Activated CD4-positive, alpha-beta memory T cell treated with anti-CD3 and anti-CD28 coated beads for 36 hours (primary cell): ENCODE measurements at regions not wholly inside any gene's neighbourhood (a gene's known extent, or its start where the extent isn't known, plus 50 kb on each side); places are given as distances from the start of the nearest gene placed in this dataset.
"Not testable (repeated sequence)": the region's sequence is repeated elsewhere in the genome, so short reads cannot be mapped to it uniquely, and the experiment has no call there.

Experiments
- CTCF ChIA-PET: fragments of 350-600 bp; sonication (Branson Sonifier 250); formaldehyde crosslinking; loops from one replicate; lab custom pipeline; 2021; ENCODE audit warnings: antibody characterized with exemption, inconsistent platforms; lab: Charles Lee
- POLR2A ChIA-PET: fragments of 350-600 bp; sonication (Branson Sonifier 250); formaldehyde crosslinking; loops from one replicate; lab custom pipeline; 2021; ENCODE audit warnings: antibody characterized with exemption; lab: Charles Lee
- DNase-seq: peaks from one replicate; pipeline ENCODE4 v3.0.0-alpha.2; 2020
- H3K27ac Mint-ChIP-seq: one replicate; pipeline ENCODE4 v1.8.0; 2021; ENCODE audit warnings: mixed read lengths
- H3K27me3 Mint-ChIP-seq: one replicate; pipeline ENCODE4 v1.8.0; 2021; ENCODE audit warnings: mixed read lengths
- H3K36me3 Mint-ChIP-seq: one replicate; pipeline ENCODE4 v1.8.0; 2021; ENCODE audit warnings: mixed read lengths
- H3K4me1 Mint-ChIP-seq: one replicate; pipeline ENCODE4 v1.8.0; 2021; ENCODE audit warnings: low read depth, mixed read lengths
- H3K4me3 Mint-ChIP-seq: one replicate; pipeline ENCODE4 v1.8.0; 2021; ENCODE audit warnings: mild to moderate bottlenecking, mixed read lengths
- H3K9me3 Mint-ChIP-seq: one replicate; pipeline ENCODE4 v1.8.0; 2021; ENCODE audit warnings: mixed read lengths
- intact Hi-C: fragments of 100-400 bp; cut with micrococcal nuclease; formaldehyde crosslinking; loops from one replicate; pipeline ENCODE4 v1.15.1; 2023

GRCh38 chr7:13104128-13104527 is 416.7 kb downstream of the ARL4A start:
- POLR2A ChIA-PET = interaction anchor here (0.7 kb wide), 1 partner anchor 14 kb away, joined by 3 read pairs; no protein-coding TSS in a partner anchor
- DNase-seq = no peak
- no peaks in the 10 kb centered on the region for H3K27me3 Mint-ChIP-seq
- H3K9me3 Mint-ChIP-seq = no peaks in the 10 kb centered on the region
- no peak overlapping the region for H3K4me3 Mint-ChIP-seq
- peaks cover 3% of the 10 kb centered on the region for H3K4me1 Mint-ChIP-seq
- H3K36me3 Mint-ChIP-seq = no peaks in the 10 kb centered on the region
- H3K27ac Mint-ChIP-seq = no peak overlapping the region
- CTCF ChIA-PET = interaction anchor here (0.7 kb wide), 1 partner anchor 161 kb away, joined by 3 read pairs; no protein-coding TSS in a partner anchor
- intact Hi-C loops = no loop called here

- Mint-ChIP-seq H3K9me3 (no peaks in the 10 kb centered on the region), H3K36me3 (no peaks in the 10 kb centered on the region), H3K4me1 (peaks cover 3% of the 10 kb centered on the region), H3K27me3 (no peaks in the 10 kb centered on the region), H3K4me3 (no peak overlapping the region), H3K27ac (no peak overlapping the region)
- ChIA-PET POLR2A (no interaction called here), CTCF (no interaction called here)
- DNase-seq = no peak
- intact Hi-C loops = no loop called here
Measured at GRCh38 chr7:13105209-13105608, 417.8 kb downstream of the ARL4A start.

- no peaks in the 10 kb centered on the region for H3K36me3 Mint-ChIP-seq
- intact Hi-C loops = no loop called here
- POLR2A ChIA-PET = no interaction called here
- no peak overlapping the region for H3K27ac Mint-ChIP-seq
- no peaks in the 10 kb centered on the region for H3K27me3 Mint-ChIP-seq
- peaks cover 3% of the 10 kb centered on the region for H3K4me1 Mint-ChIP-seq
- no peaks in the 10 kb centered on the region for H3K9me3 Mint-ChIP-seq
- CTCF ChIA-PET = no interaction called here
- no peak for DNase-seq
- no peak overlapping the region for H3K4me3 Mint-ChIP-seq
Measured at GRCh38 chr7:13106513-13106912, 419.1 kb downstream of the ARL4A start.

- POLR2A ChIA-PET = no interaction called here
- no peaks in the 10 kb centered on the region for H3K27me3 Mint-ChIP-seq
- H3K4me3 Mint-ChIP-seq = no peak overlapping the region
- H3K36me3 Mint-ChIP-seq = no peaks in the 10 kb centered on the region
- no peak for DNase-seq
- H3K4me1 Mint-ChIP-seq = peaks cover 3% of the 10 kb centered on the region
- intact Hi-C loops = no loop called here
- no peaks in the 10 kb centered on the region for H3K9me3 Mint-ChIP-seq
- no peak overlapping the region for H3K27ac Mint-ChIP-seq
- CTCF ChIA-PET = no interaction called here
Measured at GRCh38 chr7:13107291-13107690, 419.9 kb downstream of the ARL4A start.

- no peak for DNase-seq
- H3K4me1 Mint-ChIP-seq = peaks cover 3% of the 10 kb centered on the region
- no peaks in the 10 kb centered on the region for H3K27me3 Mint-ChIP-seq
- intact Hi-C loops = no loop called here
- H3K9me3 Mint-ChIP-seq = no peaks in the 10 kb centered on the region
- POLR2A ChIA-PET = no interaction called here
- no peak overlapping the region for H3K4me3 Mint-ChIP-seq
- CTCF ChIA-PET = interaction anchor here (1.1 kb wide), 1 partner anchor 10 kb away, joined by 3 read pairs; no protein-coding TSS in a partner anchor
- H3K27ac Mint-ChIP-seq = no peak overlapping the region
- no peaks in the 10 kb centered on the region for H3K36me3 Mint-ChIP-seq
Measured at GRCh38 chr7:13108061-13108460, 420.6 kb downstream of the ARL4A start.

DNA sequence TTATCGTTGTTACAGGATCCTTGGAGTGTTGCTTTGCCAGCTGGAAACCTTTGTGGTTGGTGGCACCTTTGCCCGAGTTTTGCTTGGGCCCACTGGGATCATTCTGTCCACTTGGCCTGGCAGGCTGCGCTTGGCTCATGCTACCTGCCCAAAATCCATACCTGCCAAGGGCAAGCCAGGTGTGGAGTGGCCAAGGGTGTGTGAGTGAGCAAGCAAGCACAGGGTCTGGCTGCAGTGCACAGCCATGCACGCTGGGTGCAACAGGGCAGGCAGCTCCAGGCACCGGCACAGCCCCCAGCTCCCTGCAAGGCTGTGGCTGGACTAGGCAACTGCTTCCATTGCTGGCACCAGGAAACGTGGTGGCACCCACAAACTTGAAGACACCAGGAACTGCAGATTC is 421.8 kb downstream of the ARL4A start:
- CTCF ChIA-PET = no interaction called here
- no peak for DNase-seq
- H3K27ac Mint-ChIP-seq = no peak overlapping the region
- H3K9me3 Mint-ChIP-seq = no peaks in the 10 kb centered on the region
- H3K27me3 Mint-ChIP-seq = peaks cover 1% of the 10 kb centered on the region
- H3K4me3 Mint-ChIP-seq = no peak overlapping the region
- POLR2A ChIA-PET = no interaction called here
- no peaks in the 10 kb centered on the region for H3K36me3 Mint-ChIP-seq
- H3K4me1 Mint-ChIP-seq = peaks cover 1% of the 10 kb centered on the region
- intact Hi-C loops = no loop called here

GRCh38 chr7:13110107-13110506 is 422.7 kb downstream of the ARL4A start:
- H3K27me3 Mint-ChIP-seq = peaks cover 4% of the 10 kb centered on the region
- no peaks in the 10 kb centered on the region for H3K9me3 Mint-ChIP-seq
- H3K4me3 Mint-ChIP-seq = no peak overlapping the region
- no peak for DNase-seq
- intact Hi-C loops = loop anchor here (5.0 to 10.0 kb wide), 3 partner anchors 225 to 473 kb away; no protein-coding TSS in a partner anchor
- ChIA-PET CTCF (no interaction called here), POLR2A (no interaction called here)
- no peak overlapping the region for H3K27ac Mint-ChIP-seq
- H3K4me1 Mint-ChIP-seq = no peaks in the 10 kb centered on the region
- H3K36me3 Mint-ChIP-seq = no peaks in the 10 kb centered on the region

DNA sequence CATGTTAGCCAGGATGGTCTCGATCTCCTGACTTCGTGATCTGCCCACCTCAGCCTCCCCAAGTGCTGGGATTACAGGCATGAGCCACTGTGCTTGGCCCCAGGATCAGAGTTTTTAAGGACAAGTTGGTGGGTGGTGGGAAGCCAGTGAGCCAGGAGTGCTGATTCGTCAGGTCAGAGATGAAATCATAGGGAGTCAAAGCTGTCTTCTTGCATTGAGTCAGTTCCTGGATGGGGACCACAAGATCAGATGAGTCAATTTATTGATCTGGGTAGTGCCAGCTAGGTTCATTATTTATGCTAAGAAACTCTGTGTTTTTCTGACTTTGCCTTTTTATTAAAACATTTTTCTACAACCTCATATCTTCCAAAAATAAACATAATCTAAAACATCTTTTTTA is 423.8 kb downstream of the ARL4A start:
- Mint-ChIP-seq H3K4me1 (no peaks in the 10 kb centered on the region), H3K36me3 (no peaks in the 10 kb centered on the region), H3K27me3 (peaks cover 4% of the 10 kb centered on the region), H3K9me3 (no peaks in the 10 kb centered on the region), H3K27ac (no peak overlapping the region), H3K4me3 (no peak overlapping the region)
- intact Hi-C loops = loop anchor here (5.0 to 10.0 kb wide), 3 partner anchors 226 to 474 kb away; no protein-coding TSS in a partner anchor
- DNase-seq = peak; percentile 43
- ChIA-PET CTCF (interaction anchor here (0.7 kb wide), 1 partner anchor 653 kb away, joined by 3 read pairs; no protein-coding TSS in a partner anchor), POLR2A (no interaction called here)

GRCh38 chr7:13114240-13114639 is 426.8 kb downstream of the ARL4A start:
- H3K36me3 Mint-ChIP-seq, H3K4me1 Mint-ChIP-seq, POLR2A ChIA-PET, DNase-seq, H3K27ac Mint-ChIP-seq, H3K9me3 Mint-ChIP-seq, H3K27me3 Mint-ChIP-seq, H3K4me3 Mint-ChIP-seq: not testable (repeated sequence)
- intact Hi-C loops = loop anchor here (5.0 to 10.0 kb wide), 3 partner anchors 229 to 477 kb away; no protein-coding TSS in a partner anchor
- CTCF ChIA-PET = interaction anchor here (1.2 kb wide), 1 partner anchor 440 kb away, joined by 3 read pairs; no protein-coding TSS in a partner anchor

DNA sequence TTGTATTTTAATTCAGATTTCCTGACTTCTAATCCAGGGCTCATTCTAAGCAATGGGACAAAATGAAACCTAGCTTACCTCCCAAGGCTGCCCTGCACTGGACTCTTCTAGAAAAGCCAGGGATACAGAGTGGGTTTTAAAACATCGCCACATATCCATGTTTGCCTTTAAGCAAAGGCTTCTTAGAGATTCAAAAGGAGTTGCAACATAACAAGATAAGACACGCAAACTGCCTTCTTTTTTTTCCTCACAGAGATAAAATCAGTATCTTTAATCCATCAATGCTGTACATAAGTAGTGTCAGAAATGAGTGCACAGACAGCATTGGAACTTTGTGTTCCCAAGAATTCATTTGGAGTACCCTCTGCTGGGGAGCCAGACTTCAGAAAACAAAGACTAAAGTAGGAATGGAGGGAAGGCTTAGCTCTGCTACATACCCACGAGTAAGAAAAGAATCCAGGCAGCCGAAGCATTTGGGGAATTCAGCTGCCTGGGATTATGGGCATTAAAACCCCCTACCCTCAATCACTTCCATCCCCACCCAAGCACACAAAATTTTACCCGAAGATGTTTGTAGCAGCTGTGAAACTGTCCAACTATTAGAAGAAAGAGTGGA is 427.8 kb downstream of the ARL4A start:
- Mint-ChIP-seq H3K4me3 (no peak overlapping the region), H3K27ac (no peak overlapping the region), H3K9me3 (no peaks in the 10 kb centered on the region), H3K4me1 (no peaks in the 10 kb centered on the region), H3K27me3 (peaks cover 4% of the 10 kb centered on the region), H3K36me3 (no peaks in the 10 kb centered on the region)
- ChIA-PET CTCF (interaction anchor here (1.2 kb wide), 1 partner anchor 441 kb away, joined by 3 read pairs; no protein-coding TSS in a partner anchor), POLR2A (no interaction called here)
- DNase-seq = no peak
- intact Hi-C loops = loop anchor here (10.0 kb wide), 2 partner anchors 230 to 400 kb away; no protein-coding TSS in a partner anchor

GRCh38 chr7:13115855-13116254 is 428.4 kb downstream of the ARL4A start:
- no peaks in the 10 kb centered on the region for H3K36me3 Mint-ChIP-seq
- ChIA-PET POLR2A (no interaction called here), CTCF (no interaction called here)
- no peak overlapping the region for H3K4me3 Mint-ChIP-seq
- no peaks in the 10 kb centered on the region for H3K4me1 Mint-ChIP-seq
- intact Hi-C loops = loop anchor here (2.0 to 10.0 kb wide), 3 partner anchors 231 to 431 kb away; no protein-coding TSS in a partner anchor
- no peaks in the 10 kb centered on the region for H3K9me3 Mint-ChIP-seq
- no peak for DNase-seq
- no peak overlapping the region for H3K27ac Mint-ChIP-seq
- peaks cover 4% of the 10 kb centered on the region for H3K27me3 Mint-ChIP-seq

DNA sequence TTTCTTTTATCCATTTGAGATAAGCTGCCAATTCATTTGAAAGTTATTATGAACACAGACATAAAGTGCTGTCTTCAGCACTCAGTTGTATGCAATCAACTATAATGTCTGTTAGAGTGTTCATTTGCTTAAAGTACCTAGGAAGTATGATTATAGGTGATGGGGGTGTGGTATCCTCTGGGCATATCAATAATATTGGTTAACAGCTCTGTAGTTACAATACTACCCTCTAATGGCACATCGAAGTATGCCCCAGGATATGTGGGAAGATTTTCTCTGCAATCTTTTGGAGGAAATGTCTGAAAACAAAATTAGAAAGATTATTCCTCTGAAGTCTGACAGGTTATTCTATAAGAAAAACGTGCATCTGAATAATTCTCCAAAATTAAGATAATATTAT is 429.7 kb downstream of the ARL4A start:
- intact Hi-C loops = loop anchor here (2.0 to 10.0 kb wide), 3 partner anchors 232 to 432 kb away; no protein-coding TSS in a partner anchor
- peaks cover under 1% of the 10 kb centered on the region for H3K36me3 Mint-ChIP-seq
- peaks cover 4% of the 10 kb centered on the region for H3K27me3 Mint-ChIP-seq
- no peak overlapping the region for H3K4me3 Mint-ChIP-seq
- H3K9me3 Mint-ChIP-seq = peaks cover 2% of the 10 kb centered on the region
- H3K4me1 Mint-ChIP-seq = no peaks in the 10 kb centered on the region
- no peak overlapping the region for H3K27ac Mint-ChIP-seq
- DNase-seq = no peak
- ChIA-PET POLR2A (no interaction called here), CTCF (interaction anchor here (0.8 kb wide), 1 partner anchor 479 kb away, joined by 3 read pairs; no protein-coding TSS in a partner anchor)
